ENCODE measurements at regions not wholly inside any gene's neighbourhood (a gene's known extent, or its start where the extent isn't known, plus 50 kb on each side); places are given as distances from the start of the nearest gene placed in this dataset.

- in situ Hi-C loops (cut with HindIII; ENCODE audit: low sequenced_read_pairs): loop anchor here (25.0 kb wide), 1 partner anchor 303 kb away; no protein-coding TSS in a partner anchor
Observed at GRCh38 chrX:106484233-106484632, 127.5 kb upstream of the RADX start.

DNA sequence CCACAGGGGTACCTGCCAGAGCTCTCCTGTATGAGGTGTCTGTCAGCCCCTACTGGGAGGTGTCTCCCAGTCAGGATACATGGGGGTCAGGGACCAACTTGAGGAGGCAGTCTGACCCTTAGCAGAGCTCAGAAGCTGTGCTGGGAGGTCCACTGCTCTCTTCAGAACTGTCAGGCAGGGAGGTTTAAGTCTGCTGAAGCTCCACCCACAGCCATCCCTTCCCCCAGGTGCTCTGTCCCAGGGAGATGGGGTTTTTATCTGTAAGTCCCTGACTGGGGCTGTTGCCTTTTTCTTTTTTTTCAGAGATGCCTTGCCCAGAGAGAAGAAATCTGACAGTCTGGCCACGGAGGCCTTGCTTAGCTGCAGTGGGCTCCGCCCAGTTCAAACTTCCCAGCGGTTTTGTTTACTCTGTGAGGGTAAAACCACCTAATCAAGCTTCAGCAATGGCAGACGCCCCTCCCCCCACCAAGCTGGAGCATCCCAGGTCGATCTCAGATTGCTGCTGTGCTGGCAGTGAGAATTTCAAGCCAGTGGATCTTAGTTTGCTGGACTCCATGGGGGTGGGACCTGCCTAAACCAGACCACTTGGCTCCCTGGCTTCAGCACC, 118.5 kb upstream of the RADX start:
- in situ Hi-C loops (cut with HindIII; ENCODE audit: low sequenced_read_pairs): loop anchor here (25.0 kb wide), 1 partner anchor 294 kb away; no protein-coding TSS in a partner anchor

DNA sequence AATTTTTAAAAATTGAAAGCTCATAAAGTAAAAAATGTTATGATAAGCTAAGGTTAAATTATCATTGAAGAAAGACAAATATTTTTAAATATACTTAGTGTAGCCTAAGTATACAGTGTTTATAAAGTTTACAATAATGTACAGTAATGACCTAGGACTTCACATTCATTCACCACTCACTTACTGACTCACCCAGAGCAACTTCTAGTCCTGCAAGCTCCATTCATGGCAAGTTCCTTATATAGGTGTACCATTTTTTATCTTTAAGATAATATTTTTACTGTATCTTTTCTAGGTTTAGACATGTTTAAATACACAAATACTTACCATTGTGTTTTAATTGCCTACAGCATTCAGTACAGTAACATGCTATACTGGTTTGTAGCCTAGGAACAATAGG, 112.3 kb upstream of the RADX start:
- in situ Hi-C loops (cut with HindIII; ENCODE audit: low sequenced_read_pairs): loop anchor here (25.0 kb wide), 1 partner anchor 288 kb away; no protein-coding TSS in a partner anchor

- in situ Hi-C loops (cut with HindIII; ENCODE audit: low sequenced_read_pairs): no loop called here
Observed at GRCh38 chrX:106510713-106511403, 100.9 kb upstream of the RADX start.
